Kidney (tissue), 13 donors: ENCODE measurements at regions not wholly inside any gene's neighbourhood (a gene's known extent, or its start where the extent isn't known, plus 50 kb on each side); places are given as distances from the start of the nearest gene placed in this dataset.

Experiments
- DNase-seq, 5 donors: peaks; one replicate each; pipeline ENCODE4 v3.0.0-alpha.2; 2013 to 2020
- FAIRE-seq: peaks from 2 replicates; lab custom pipeline; 2012; peaks lifted over from hg19 to GRCh38; lab: Jason Lieb, UNC
- H3K27ac ChIP-seq, 2 donors: one replicate each; pipeline ENCODE4 v1.7.0; 2013; ENCODE audit warnings: low read depth in 2 of 2, low read length in 2 of 2, inconsistent platforms in 1 of 2
- H3K27me3 ChIP-seq: one replicate; pipeline ENCODE4 v1.7.1; 2013; ENCODE audit warnings: low read length, inconsistent platforms; ENCODE audit not compliant: control insufficient read depth, insufficient read depth
- H3K36me3 ChIP-seq, 3 donors: one replicate each; pipeline versions ENCODE4 v1.7.0 to v1.7.1; 2013; ENCODE audit warnings: low read length in 3 of 3, control low read depth in 1 of 3, inconsistent platforms in 1 of 3; ENCODE audit not compliant: insufficient read depth in 3 of 3, control insufficient read depth in 2 of 3
- H3K4me1 ChIP-seq, 3 donors: one replicate each; pipeline versions ENCODE4 v1.7.0 to v1.7.1; 2013; ENCODE audit warnings: low read length in 3 of 3, inconsistent platforms in 1 of 3, low read depth in 1 of 3; ENCODE audit not compliant: control insufficient read depth in 2 of 3, insufficient read depth in 2 of 3
- H3K4me3 ChIP-seq, 3 donors: one replicate each; pipeline versions ENCODE4 v1.7.0 to v1.8.1; 2013; ENCODE audit warnings: low read length in 3 of 3, control low read depth in 1 of 3, inconsistent platforms in 1 of 3
- H3K9ac ChIP-seq, 3 donors: one replicate each; pipeline versions ENCODE4 v1.7.0 to v1.7.1; 2013; ENCODE audit warnings: low read length in 3 of 3, control low read depth in 1 of 3, inconsistent platforms in 1 of 3
- H3K9me3 ChIP-seq, 3 donors: one replicate each; pipeline versions ENCODE4 v1.7.0 to v1.7.1; 2013; ENCODE audit warnings: low read length in 3 of 3, control low read depth in 1 of 3, inconsistent platforms in 1 of 3; ENCODE audit not compliant: control insufficient read depth in 2 of 3, insufficient read depth in 1 of 3
- CTCF ChIP-seq: IDR thresholded peaks from 3 replicates; pipeline ENCODE4 v1.5.1; 2012; ENCODE audit warnings: mild to moderate bottlenecking, moderate library complexity, borderline replicate concordance; ENCODE audit not compliant: insufficient read depth; ENCODE audit errors: extremely low read depth
- intact Hi-C: fragments of 100-400 bp; cut with DNase I; formaldehyde crosslinking; loops from one replicate; pipeline ENCODE4 v1.11.1; 2022
- donor health status: control.
- donor health status: control.
- donor health status: control.
- donor health status: control.
- donor health status: control.
- donor health status: DM: yes; HTN: yes; CAD: no.
- donor health status: Normal renal cell carcinoma (clear cell type).

GRCh38 chr16:35305476-35305875, 1846.1 kb downstream of the TP53TG3F start:
- H3K9me3 ChIP-seq, result peaks cover 0 to 7% (median 0%) of the 10 kb centered on the region in 3 donors
- no peaks in the 10 kb centered on the region for H3K27me3 ChIP-seq
- no peak overlapping the region for H3K4me3 ChIP-seq
- intact Hi-C loops, result no loop called here
- H3K4me1 ChIP-seq, result no peaks in the 10 kb centered on the region
- DNase-seq, result no peak
- TF ChIP-seq CTCF, result no peak
- H3K36me3 ChIP-seq, result no peaks in the 10 kb centered on the region
- H3K9ac ChIP-seq, result no peak overlapping the region
- no peak for FAIRE-seq
- H3K27ac ChIP-seq, result no peak overlapping the region

GRCh38 chr16:35306915-35307314, 1847.5 kb downstream of the TP53TG3F start:
- Histone ChIP-seq H3K4me3 (no peak overlapping the region), H3K27ac (no peak overlapping the region), H3K36me3 (no peaks in the 10 kb centered on the region), H3K4me1 (no peaks in the 10 kb centered on the region), H3K27me3 (no peaks in the 10 kb centered on the region), H3K9ac (no peak overlapping the region), H3K9me3 (peaks cover 0 to 7% (median 0%) of the 10 kb centered on the region in 3 donors)
- no peak for TF ChIP-seq CTCF
- no peak for FAIRE-seq
- intact Hi-C loops, result no loop called here
- DNase-seq, result no peak

GRCh38 chr16:35308674-35309073, 1849.3 kb downstream of the TP53TG3F start:
- Histone ChIP-seq H3K4me3 (no peak overlapping the region), H3K27me3 (no peaks in the 10 kb centered on the region), H3K36me3 (no peaks in the 10 kb centered on the region), H3K4me1 (no peaks in the 10 kb centered on the region), H3K9me3 (peaks cover 0 to 7% (median 0%) of the 10 kb centered on the region in 3 donors), H3K27ac (no peak overlapping the region), H3K9ac (no peak overlapping the region)
- no peak for TF ChIP-seq CTCF
- DNase-seq, result no peak
- intact Hi-C loops, result no loop called here
- no peak for FAIRE-seq

GRCh38 chr16:35310999-35311398, 1851.6 kb downstream of the TP53TG3F start:
- Histone ChIP-seq H3K27ac (no peak overlapping the region), H3K36me3 (no peaks in the 10 kb centered on the region), H3K9me3 (peaks cover 0 to 15% (median 0%) of the 10 kb centered on the region in 3 donors), H3K4me1 (no peaks in the 10 kb centered on the region), H3K9ac (no peak overlapping the region), H3K27me3 (no peaks in the 10 kb centered on the region), H3K4me3 (no peak overlapping the region)
- no peak for TF ChIP-seq CTCF
- FAIRE-seq (no peak), DNase-seq (peak in 1 of 5 donors; percentile 54)
- intact Hi-C loops, result no loop called here
